K562 (cell line): ENCODE measurements at regions not wholly inside any gene's neighbourhood (a gene's known extent, or its start where the extent isn't known, plus 50 kb on each side); places are given as distances from the start of the nearest gene placed in this dataset.

ENCODE experiments used
- ATF7 ChIP-seq: fragments of 450-650 bp; IDR thresholded peaks from 2 replicates; pipeline ENCODE4 v1.7.1; 2014; ENCODE audit warnings: mild to moderate bottlenecking, moderate library complexity
- DACH1 ChIP-seq: fragments of 450-650 bp; IDR thresholded peaks from 2 replicates; pipeline ENCODE4 v1.6.1; 2018; ENCODE audit not compliant: partially characterized antibody
- ELF4 ChIP-seq: fragments of 450-650 bp; formaldehyde crosslinking; IDR thresholded peaks from 2 replicates; pipeline ENCODE4 v1.4.0; 2022; ENCODE audit warnings: missing genetic modification characterization
- EP400 ChIP-seq: fragments of 450-650 bp; IDR thresholded peaks from 2 replicates; pipeline ENCODE4 v1.6.1; 2017; ENCODE audit warnings: antibody characterized with exemption, mild to moderate bottlenecking, moderate library complexity
- ETS1 ChIP-seq: conservative IDR thresholded peaks from 2 replicates; pipeline ENCODE4 v1.6.1; 2011; ENCODE audit warnings: low read depth, mild to moderate bottlenecking, low read length; ENCODE audit not compliant: control insufficient read depth
- MBD1 ChIP-seq: fragments of 250-450 bp; sonication (Bioruptor Pico); IDR thresholded peaks from 2 replicates; pipeline ENCODE4 v1.8.0; 2022; ENCODE audit warnings: inconsistent platforms
- MTA3 ChIP-seq: fragments of 450-650 bp; formaldehyde crosslinking; IDR thresholded peaks from 2 replicates; pipeline ENCODE4 v1.6.1; 2017; ENCODE audit warnings: mild to moderate bottlenecking, borderline replicate concordance
- MXI1 ChIP-seq: IDR thresholded peaks from 2 replicates; pipeline ENCODE4 v1.6.1; 2011; ENCODE audit warnings: low read depth, mild to moderate bottlenecking, improper control_type of control experiment, low read length
- NR2C2 ChIP-seq, 2 experiments: fragments of 200-800 bp in 1 of 2; sonication (Bioruptor generic) in 1 of 2; sonication (generic) in 1 of 2; formaldehyde crosslinking in 1 of 2; IDR thresholded peaks; 2 replicates each; pipeline versions ENCODE4 v1.6.1 to v1.8.0; 2016 to 2022; ENCODE audit warnings: mild to moderate bottlenecking in 1 of 2, missing compliant biosample characterization in 1 of 2, missing genetic modification characterization in 1 of 2, missing genetic modification reagents in 1 of 2
- PBX2 ChIP-seq, 2 experiments: IDR thresholded peaks in 1 of 2; conservative IDR thresholded peaks in 1 of 2; 2 replicates each; pipeline ENCODE4 v1.6.1; 2016; ENCODE audit warnings: low read depth in 2 of 2, mild to moderate bottlenecking in 1 of 2, missing compliant biosample characterization in 1 of 2, missing genetic modification characterization in 1 of 2, moderate library complexity in 1 of 2
- STAT5B ChIP-seq: fragments of 250-450 bp; sonication (Bioruptor Pico); IDR thresholded peaks from 2 replicates; pipeline ENCODE4 v1.8.0; 2021; ENCODE audit warnings: mild to moderate bottlenecking, inconsistent platforms
- TARDBP ChIP-seq: fragments of 450-650 bp; IDR thresholded peaks from 2 replicates; pipeline ENCODE4 v1.6.1; 2016
- TOE1 ChIP-seq, 2 experiments: fragments of 450-650 bp in 1 of 2; sonication (generic) in 1 of 2; formaldehyde crosslinking in 1 of 2; IDR thresholded peaks; 2 replicates each; pipeline versions ENCODE4 v1.7.1 to v1.8.0; 2016 to 2022; ENCODE audit warnings: borderline replicate concordance in 2 of 2, mild to moderate bottlenecking in 2 of 2, antibody characterized with exemption in 1 of 2, inconsistent platforms in 1 of 2, low read depth in 1 of 2, missing genetic modification reagents in 1 of 2, moderate library complexity in 1 of 2
- ZBTB12 ChIP-seq: fragments of 250-450 bp; sonication (Bioruptor Pico); IDR thresholded peaks from 2 replicates; pipeline ENCODE4 v1.4.0; 2020
- ZKSCAN8 ChIP-seq: fragments of 200-800 bp; sonication (Bioruptor generic); IDR thresholded peaks from 2 replicates; pipeline ENCODE4 v1.6.1; 2016; ENCODE audit warnings: missing genetic modification characterization, missing compliant biosample characterization
- ZNF12 ChIP-seq: sonication (generic); formaldehyde crosslinking; IDR thresholded peaks from 2 replicates; pipeline ENCODE4 v1.4.0; 2020; ENCODE audit warnings: mild to moderate bottlenecking, missing genetic modification reagents
- ZNF165 ChIP-seq: fragments of 250-450 bp; sonication (Bioruptor Pico); IDR thresholded peaks from 2 replicates; pipeline ENCODE4 v1.4.0; 2020; ENCODE audit warnings: borderline replicate concordance

- TF ChIP-seq NR2C2 (CRISPR knock-in tag; IDR thresholded peaks at IDR 0.05): no peak
- 0 out of 2 replicates have a peak, but pooled peaks have one; percentile 34 for TF ChIP-seq NR2C2 (tag; IDR thresholded peaks at IDR 0.05)
- 0 out of 2 replicates have a peak, but pooled peaks have one; percentile 33 for TF ChIP-seq TOE1 (IDR thresholded peaks at IDR 0.05; ENCODE audit: borderline replicate concordance)
- TF ChIP-seq TOE1 (CRISPR knock-in tag; IDR thresholded peaks at IDR 0.05; ENCODE audit: borderline replicate concordance, low read depth): no peak
- TF ChIP-seq ATF7: peak; percentile 75
- peak; percentile 40; the same call in 1 of the 2 replicates for TF ChIP-seq ZBTB12 (CRISPR knock-in tag)
- no peak; the same call in 1 of the 2 replicates for TF ChIP-seq PBX2 (CRISPR knock-in tag; IDR thresholded peaks at IDR 0.05; ENCODE audit: low read depth)
- TF ChIP-seq PBX2 (tag; conservative IDR thresholded peaks at IDR 0.05; ENCODE audit: low read depth): peak; percentile 94
- peak; percentile 69 for TF ChIP-seq ELF4 (CRISPR knock-in tag)
- TF ChIP-seq ZNF12: no peak
- TF ChIP-seq MBD1 (CRISPR knock-in tag): no peak
- no peak for TF ChIP-seq STAT5B (CRISPR knock-in tag)
- peak; percentile 38; the same call in 1 of the 2 replicates for TF ChIP-seq MTA3
- peak; percentile 43; the same call in 1 of the 2 replicates for TF ChIP-seq EP400
- peak; percentile 65; the same call in 1 of the 2 replicates for TF ChIP-seq ZKSCAN8
- peak; percentile 21; the same call in 1 of the 2 replicates for TF ChIP-seq MXI1
- peak; percentile 73; the same call in 1 of the 2 replicates for TF ChIP-seq TARDBP
- TF ChIP-seq ZNF165 (CRISPR knock-in tag): no peak
- peak; percentile 86 for TF ChIP-seq ETS1
- peak; percentile 53 for TF ChIP-seq DACH1
These were observed 195.1 kb downstream of the LPIN1 start (continued) for GRCh38 chr2:11941201-11942177.
